Cardiac fibroblast (primary cell): ENCODE measurements at regions not wholly inside any gene's neighbourhood (a gene's known extent, or its start where the extent isn't known, plus 50 kb on each side); places are given as distances from the start of the nearest gene placed in this dataset.
"Not testable (repeated sequence)": the region's sequence is repeated elsewhere in the genome, so short reads cannot be mapped to it uniquely, and the experiment has no call there.

Source experiments
- DNase-seq, 2 donors: peaks; one replicate each; pipeline versions ENCODE4 v3.0.0 to v3.0.0-alpha.2; 2010; ENCODE audit warnings: low read depth in 2 of 2
- H3K4me3 ChIP-seq, 2 donors: replicated peaks in 1 of 2; 1 replicate in 1 of 2; 2 replicates in 1 of 2; pipeline ENCODE4 v1.5.1; 2011; ENCODE audit warnings: low read depth in 2 of 2, low read length in 2 of 2, mild to moderate bottlenecking in 2 of 2, moderate library complexity in 1 of 2
- TF ChIP-seq, protein P1 (sequence below): IDR thresholded peaks from one replicate; pipeline ENCODE4 v1.5.1; 2011; ENCODE audit warnings: low read depth, mild to moderate bottlenecking, low read length, inconsistent platforms

DNA sequence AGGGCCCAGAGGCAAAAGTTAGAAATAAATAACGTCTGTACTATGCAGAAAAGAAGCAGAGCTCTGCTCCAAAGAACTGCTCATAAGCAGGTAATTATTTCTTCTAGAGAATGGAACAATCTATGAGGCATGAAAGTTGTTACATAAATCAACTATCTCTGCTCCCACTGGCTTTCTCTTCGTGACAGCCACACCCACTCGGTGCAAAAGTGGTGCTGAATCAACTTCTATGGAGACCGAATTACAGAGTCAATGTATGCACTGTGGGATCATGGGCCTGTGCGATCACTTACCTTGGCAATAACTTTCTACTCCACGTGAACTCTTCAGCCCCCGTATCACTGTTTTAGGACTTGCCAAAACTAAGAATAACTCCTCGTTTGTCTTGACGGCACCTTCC lies 99.4 kb upstream of the ATXN3L start:
- H3K4me3 ChIP-seq = no peak overlapping the region
- TF ChIP-seq, protein P1, sequence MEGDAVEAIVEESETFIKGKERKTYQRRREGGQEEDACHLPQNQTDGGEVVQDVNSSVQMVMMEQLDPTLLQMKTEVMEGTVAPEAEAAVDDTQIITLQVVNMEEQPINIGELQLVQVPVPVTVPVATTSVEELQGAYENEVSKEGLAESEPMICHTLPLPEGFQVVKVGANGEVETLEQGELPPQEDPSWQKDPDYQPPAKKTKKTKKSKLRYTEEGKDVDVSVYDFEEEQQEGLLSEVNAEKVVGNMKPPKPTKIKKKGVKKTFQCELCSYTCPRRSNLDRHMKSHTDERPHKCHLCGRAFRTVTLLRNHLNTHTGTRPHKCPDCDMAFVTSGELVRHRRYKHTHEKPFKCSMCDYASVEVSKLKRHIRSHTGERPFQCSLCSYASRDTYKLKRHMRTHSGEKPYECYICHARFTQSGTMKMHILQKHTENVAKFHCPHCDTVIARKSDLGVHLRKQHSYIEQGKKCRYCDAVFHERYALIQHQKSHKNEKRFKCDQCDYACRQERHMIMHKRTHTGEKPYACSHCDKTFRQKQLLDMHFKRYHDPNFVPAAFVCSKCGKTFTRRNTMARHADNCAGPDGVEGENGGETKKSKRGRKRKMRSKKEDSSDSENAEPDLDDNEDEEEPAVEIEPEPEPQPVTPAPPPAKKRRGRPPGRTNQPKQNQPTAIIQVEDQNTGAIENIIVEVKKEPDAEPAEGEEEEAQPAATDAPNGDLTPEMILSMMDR = no peak
- DNase-seq = no peak

DNA sequence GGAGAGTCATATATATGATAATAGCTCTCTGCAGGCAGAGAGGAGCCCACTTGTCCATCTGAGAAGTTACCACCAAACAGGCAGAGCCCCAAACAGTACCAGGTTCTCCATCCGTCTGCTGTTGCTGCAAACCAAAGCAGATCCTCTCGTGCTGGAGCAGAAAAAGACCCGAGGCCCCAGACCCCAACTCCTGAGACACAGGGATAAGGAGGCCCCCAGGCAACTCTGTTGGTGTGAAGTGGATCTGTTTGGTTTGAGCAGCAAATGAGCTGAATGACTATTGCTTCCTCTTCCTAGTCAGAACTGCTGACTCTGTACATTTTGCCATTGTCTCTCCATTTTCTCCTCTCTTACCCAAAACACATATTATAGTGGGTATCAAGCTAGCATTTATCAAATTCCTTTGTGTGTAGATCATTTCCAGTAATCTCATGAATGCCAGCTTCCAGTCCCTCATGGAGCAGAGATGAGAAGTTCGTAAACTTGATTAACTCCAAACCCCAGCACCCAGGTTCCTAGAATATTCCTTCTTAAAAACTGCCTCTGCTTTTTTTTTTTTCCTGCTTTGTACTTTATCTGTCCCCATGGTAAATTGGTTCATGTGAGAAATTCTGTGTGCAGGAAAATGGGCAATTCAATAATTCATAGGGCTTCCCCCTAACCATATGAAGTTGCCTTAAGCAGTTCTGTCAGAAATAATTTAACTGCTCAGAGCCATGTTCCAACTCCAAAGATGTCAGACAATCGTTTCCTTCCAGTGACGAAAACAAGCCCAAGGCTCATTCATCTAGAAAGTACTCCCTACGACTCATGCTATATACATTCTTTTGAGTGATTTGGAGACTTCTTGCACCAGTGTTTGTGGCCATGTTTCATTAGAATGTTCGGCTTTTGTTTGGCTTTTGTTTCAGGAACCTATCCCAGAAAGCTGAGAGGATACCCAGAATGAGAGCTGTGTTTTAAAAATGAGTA lies 98.6 kb upstream of the ATXN3L start:
- TF ChIP-seq, protein P1 = no peak
- DNase-seq = peak; percentile 35 to 51
- no peak overlapping the region for H3K4me3 ChIP-seq

DNA sequence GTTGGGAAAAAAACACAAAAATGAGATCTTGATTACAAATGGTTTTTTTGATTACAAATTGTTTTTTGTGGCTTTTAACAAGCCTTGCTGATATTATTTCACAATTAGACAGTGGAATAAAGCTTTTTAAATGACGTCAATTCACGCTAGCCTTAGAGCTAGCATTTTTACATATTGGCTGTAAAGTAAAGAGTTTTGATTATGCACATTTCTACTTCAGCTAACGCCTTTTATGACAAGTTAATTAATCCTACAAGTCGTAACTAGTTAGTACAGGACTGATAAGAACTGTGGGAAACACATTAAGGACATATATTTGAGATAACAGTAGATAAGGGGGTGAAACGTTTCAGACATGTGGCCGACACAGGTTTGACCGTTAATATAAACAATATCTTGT lies 95.7 kb upstream of the ATXN3L start:
- DNase-seq = no peak
- TF ChIP-seq, protein P1 = no peak
- H3K4me3 ChIP-seq = no peak overlapping the region

DNA sequence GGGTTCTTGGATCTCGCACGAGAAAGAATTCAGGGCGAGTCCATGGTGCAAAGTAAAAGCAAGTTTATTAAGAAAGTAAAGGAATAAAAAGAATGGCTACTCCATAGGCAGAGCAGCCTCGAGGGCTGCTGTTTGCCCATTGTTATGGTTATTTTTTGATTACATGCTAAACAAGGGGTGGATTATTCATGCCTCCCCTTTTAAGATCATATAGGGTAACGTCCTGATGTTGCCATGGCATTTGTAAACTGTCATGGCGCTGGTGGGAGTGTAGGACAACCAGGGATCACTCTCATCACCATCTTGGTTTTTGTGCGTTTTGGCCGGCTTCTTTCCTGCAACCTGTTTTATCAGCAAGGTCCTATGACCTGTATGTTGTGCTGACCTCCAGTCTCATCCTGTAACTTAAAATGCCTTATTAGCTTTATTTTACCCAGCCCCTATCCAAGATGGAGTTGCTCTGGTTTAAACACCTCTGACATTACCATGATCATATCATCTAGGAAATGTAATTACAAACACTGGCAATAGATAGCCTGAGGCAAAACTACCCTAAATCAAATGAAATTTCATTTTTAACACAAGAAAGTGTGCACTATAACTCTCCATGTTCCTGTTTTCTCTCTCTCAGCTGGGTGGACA lies 94.3 kb upstream of the ATXN3L start:
- no peak overlapping the region for H3K4me3 ChIP-seq
- TF ChIP-seq, protein P1 = no peak
- DNase-seq = no peak

DNA sequence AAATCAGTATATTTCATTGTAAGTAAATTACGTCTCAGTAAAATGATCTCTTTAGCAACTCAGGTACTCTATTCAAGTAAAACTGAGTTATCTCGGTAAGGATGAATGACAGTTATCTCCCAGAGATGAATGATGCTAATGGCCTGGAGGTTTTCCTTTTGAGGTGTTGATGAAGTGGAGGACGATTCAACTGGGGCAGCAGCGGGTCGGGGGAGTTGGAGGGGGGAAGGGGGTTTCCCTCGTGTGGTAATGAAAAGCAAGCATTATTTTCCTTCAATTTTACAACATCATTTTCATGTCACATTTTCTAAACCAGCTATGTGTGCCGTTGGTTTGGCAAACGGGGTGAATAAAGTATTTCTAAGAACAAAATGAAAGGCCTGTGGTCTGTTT lies 92.4 kb upstream of the ATXN3L start:
- TF ChIP-seq, protein P1 = no peak

DNA sequence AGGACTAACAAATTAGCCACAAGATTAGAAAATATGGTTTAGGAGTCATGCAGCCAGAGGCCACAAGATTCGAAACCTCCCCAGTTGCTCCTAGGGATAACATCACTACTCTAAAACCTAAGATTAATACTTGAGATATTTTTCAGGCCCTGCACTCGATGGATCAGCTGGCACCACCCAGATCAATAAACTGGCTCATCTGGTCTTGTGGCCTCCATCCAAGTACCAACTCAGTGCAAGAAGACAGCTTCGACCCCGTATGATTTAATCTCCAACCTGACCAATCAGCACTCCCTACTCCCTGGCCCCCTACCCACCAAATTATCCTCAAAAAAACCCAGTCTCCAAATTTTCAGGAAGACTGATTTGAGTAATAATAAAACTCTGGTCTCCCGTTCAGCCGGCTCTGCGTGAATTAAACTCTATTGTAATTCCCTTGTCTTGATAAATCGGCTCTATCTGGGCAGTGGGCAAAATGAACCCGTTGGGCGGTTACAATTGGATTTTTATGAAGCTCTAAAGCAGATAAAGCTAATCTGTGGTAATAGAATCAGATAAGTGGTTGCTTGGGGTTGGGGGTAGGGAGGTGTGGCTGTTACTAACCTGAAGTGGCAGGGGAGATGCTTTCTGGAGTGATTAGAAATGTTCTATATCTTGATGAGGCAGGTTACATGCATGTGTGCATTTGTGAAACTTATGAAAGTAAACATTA lies 91.8 kb upstream of the ATXN3L start:
- TF ChIP-seq, protein P1 = no peak
- no peak for DNase-seq
- H3K4me3 ChIP-seq = no peak overlapping the region

More for the DNA sequence above, 92.4 kb upstream of the ATXN3L start:
- DNase-seq = no peak
- H3K4me3 ChIP-seq = no peak overlapping the region

DNA sequence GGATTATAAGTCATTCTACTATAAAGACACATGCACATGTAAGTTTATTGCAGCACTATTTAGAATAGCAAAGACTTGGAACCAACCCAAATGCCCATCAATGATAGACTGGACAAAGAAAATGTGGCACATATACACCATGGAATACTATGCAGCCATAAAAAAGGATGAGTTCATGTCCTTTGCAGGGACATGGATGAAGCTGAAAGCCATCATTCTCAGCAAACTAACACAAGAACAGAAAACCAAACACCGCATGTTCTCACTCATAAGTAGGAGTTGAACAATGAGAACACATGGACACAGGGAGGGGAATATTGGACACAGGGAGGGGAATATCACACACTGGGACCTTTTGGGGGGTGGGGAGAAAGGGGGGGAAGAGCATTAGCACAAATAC lies 88.7 kb upstream of the ATXN3L start:
- H3K4me3 ChIP-seq, DNase-seq: not testable (repeated sequence)

DNA sequence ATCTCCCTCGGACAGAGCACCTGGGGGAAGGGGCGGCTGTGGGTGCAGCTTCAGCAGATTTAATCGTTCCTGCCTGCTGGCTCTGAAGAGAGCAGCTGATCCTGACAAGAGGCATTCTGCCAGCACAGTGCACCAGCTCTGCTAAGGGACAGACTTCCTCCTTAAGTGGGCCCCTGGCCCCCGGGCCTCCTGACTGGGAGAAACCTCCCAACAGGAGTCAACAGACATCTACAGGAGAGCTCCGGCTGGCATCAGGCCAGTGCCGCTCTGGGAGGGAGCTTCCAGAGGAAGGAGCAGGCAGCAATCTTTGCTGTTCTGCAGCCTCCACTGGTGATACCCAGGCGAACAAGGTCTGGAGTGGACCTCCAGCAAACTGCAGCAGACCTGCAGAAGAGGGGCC lies 84.9 kb upstream of the ATXN3L start:
- not testable (repeated sequence) for H3K4me3 ChIP-seq
- DNase-seq = peak in 1 of 2 donors; percentile 35
